PC-9 (cell line): ENCODE measurements at regions not wholly inside any gene's neighbourhood (a gene's known extent, or its start where the extent isn't known, plus 50 kb on each side); places are given as distances from the start of the nearest gene placed in this dataset.

Experiments
- CTCF ChIP-seq: fragments of 200-600 bp; sonication (generic); conservative IDR thresholded peaks from 2 replicates; pipeline ENCODE4 v1.6.1; 2017; ENCODE audit warnings: mixed run types, antibody characterized with exemption, mild to moderate bottlenecking, moderate library complexity
- EZH2 ChIP-seq: fragments of 200-600 bp; sonication (generic); IDR thresholded peaks from 2 replicates; pipeline ENCODE4 v1.8.0; 2017; ENCODE audit warnings: antibody characterized with exemption, low read depth

GRCh38 chr4:138643827-138644226 lies 371.8 kb upstream of the NOCT start:
- no peak for TF ChIP-seq CTCF
- no peak for TF ChIP-seq EZH2
